IPS DF 4.7 (cell line): ENCODE measurements at regions not wholly inside any gene's neighbourhood (a gene's known extent, or its start where the extent isn't known, plus 50 kb on each side); places are given as distances from the start of the nearest gene placed in this dataset.

Source experiments
- DNase-seq: peaks from one replicate; pipeline ENCODE4 v3.0.0-alpha.2; 2013; ENCODE audit warnings: low spot score; ENCODE audit errors: extremely low read depth

- DNase-seq = no peak
Measured at GRCh38 chr2:12338946-12339697, 377.6 kb upstream of the TRIB2 start.

GRCh38 chr2:12340164-12340563 lies 376.6 kb upstream of the TRIB2 start:
- DNase-seq = no peak

- DNase-seq = no peak
Measured at GRCh38 chr2:12341215-12341614, 375.5 kb upstream of the TRIB2 start.

- no peak for DNase-seq
Measured at GRCh38 chr2:12341920-12342319, 374.8 kb upstream of the TRIB2 start.

GRCh38 chr2:12343141-12343540 lies 373.6 kb upstream of the TRIB2 start:
- DNase-seq = no peak

- DNase-seq = no peak
Measured at GRCh38 chr2:12347066-12347493, 369.7 kb upstream of the TRIB2 start.

- DNase-seq = no peak
Measured at GRCh38 chr2:12348216-12348615, 368.5 kb upstream of the TRIB2 start.

- no peak for DNase-seq
Measured at GRCh38 chr2:12350821-12351220, 365.9 kb upstream of the TRIB2 start.

- DNase-seq = no peak
Measured at GRCh38 chr2:12352889-12353288, 363.8 kb upstream of the TRIB2 start.

- no peak for DNase-seq
Measured at GRCh38 chr2:12361506-12361905, 355.2 kb upstream of the TRIB2 start.

GRCh38 chr2:12363138-12363537 lies 353.6 kb upstream of the TRIB2 start:
- no peak for DNase-seq

- no peak for DNase-seq
Measured at GRCh38 chr2:12363569-12363968, 353.2 kb upstream of the TRIB2 start.

- no peak for DNase-seq
Measured at GRCh38 chr2:12369566-12369965, 347.2 kb upstream of the TRIB2 start.

- DNase-seq = no peak
Measured at GRCh38 chr2:12376025-12376424, 340.7 kb upstream of the TRIB2 start.

GRCh38 chr2:12379143-12379542 lies 337.6 kb upstream of the TRIB2 start:
- no peak for DNase-seq

- DNase-seq = peak; percentile 28
Measured at GRCh38 chr2:12381543-12382325, 335.0 kb upstream of the TRIB2 start.

GRCh38 chr2:12382366-12382765 lies 334.4 kb upstream of the TRIB2 start:
- DNase-seq = no peak

GRCh38 chr2:12389344-12390045 lies 327.2 kb upstream of the TRIB2 start:
- no peak for DNase-seq

GRCh38 chr2:12391116-12391515 lies 325.6 kb upstream of the TRIB2 start:
- DNase-seq = no peak

GRCh38 chr2:12396699-12397098 lies 320.0 kb upstream of the TRIB2 start:
- DNase-seq = no peak

- no peak for DNase-seq
Measured at GRCh38 chr2:12397854-12398253, 318.9 kb upstream of the TRIB2 start.

- no peak for DNase-seq
Measured at GRCh38 chr2:12399240-12399639, 317.5 kb upstream of the TRIB2 start.
